GM18867 (cell line): ENCODE measurements at regions not wholly inside any gene's neighbourhood (a gene's known extent, or its start where the extent isn't known, plus 50 kb on each side); places are given as distances from the start of the nearest gene placed in this dataset.

Source experiments
- ATAC-seq: cut with Tn5 transposase; IDR thresholded peaks from one replicate; pipeline ENCODE4 v1.9.1; 2021; ENCODE audit warnings: mild to moderate bottlenecking, moderate library complexity; ENCODE audit not compliant: unreplicated experiment

GRCh38 chr2:37541516-37541915 is 129.9 kb downstream of the CDC42EP3 start:
- ATAC-seq: no peak

- peak; percentile 75 for ATAC-seq
Observed at GRCh38 chr2:37543999-37544557, 127.4 kb downstream of the CDC42EP3 start.

GRCh38 chr2:37544591-37545031 is 126.8 kb downstream of the CDC42EP3 start:
- no peak for ATAC-seq

GRCh38 chr2:37549598-37549997 is 121.8 kb downstream of the CDC42EP3 start:
- ATAC-seq: peak; percentile 72

GRCh38 chr2:37550190-37550589 is 121.3 kb downstream of the CDC42EP3 start:
- peak; percentile 42 for ATAC-seq

- no peak for ATAC-seq
Observed at GRCh38 chr2:37551783-37552182, 119.7 kb downstream of the CDC42EP3 start.

GRCh38 chr2:37552339-37552738 is 119.1 kb downstream of the CDC42EP3 start:
- no peak for ATAC-seq

GRCh38 chr2:37553411-37554154 is 117.9 kb downstream of the CDC42EP3 start:
- no peak for ATAC-seq

GRCh38 chr2:37554155-37554510 is 117.3 kb downstream of the CDC42EP3 start:
- no peak for ATAC-seq

GRCh38 chr2:37554687-37555086 is 116.8 kb downstream of the CDC42EP3 start:
- ATAC-seq: no peak

GRCh38 chr2:37555457-37555856 is 116.0 kb downstream of the CDC42EP3 start:
- peak; percentile 64 for ATAC-seq

- ATAC-seq: no peak
Observed at GRCh38 chr2:37556256-37556655, 115.2 kb downstream of the CDC42EP3 start.

GRCh38 chr2:37558623-37559022 is 112.8 kb downstream of the CDC42EP3 start:
- peak; percentile 56 for ATAC-seq

GRCh38 chr2:37560241-37560848 is 111.1 kb downstream of the CDC42EP3 start:
- no peak for ATAC-seq

GRCh38 chr2:37560863-37561614 is 110.4 kb downstream of the CDC42EP3 start:
- no peak for ATAC-seq

GRCh38 chr2:37561615-37562569 is 109.5 kb downstream of the CDC42EP3 start:
- ATAC-seq: peak; percentile 86

- no peak for ATAC-seq
Observed at GRCh38 chr2:37563375-37564015, 107.9 kb downstream of the CDC42EP3 start.

- no peak for ATAC-seq
Observed at GRCh38 chr2:37564356-37564755, 107.1 kb downstream of the CDC42EP3 start.

- no peak for ATAC-seq
Observed at GRCh38 chr2:37566517-37566981, 104.9 kb downstream of the CDC42EP3 start.

GRCh38 chr2:37568565-37568964 is 102.9 kb downstream of the CDC42EP3 start:
- ATAC-seq: no peak
